ENCODE measurements at regions not wholly inside any gene's neighbourhood (a gene's known extent, or its start where the extent isn't known, plus 50 kb on each side); places are given as distances from the start of the nearest gene placed in this dataset.

GRCh38 chr1:34518146-34518699 lies 236.6 kb upstream of the GJB5 start:
- DNase-seq, result no peak

DNA sequence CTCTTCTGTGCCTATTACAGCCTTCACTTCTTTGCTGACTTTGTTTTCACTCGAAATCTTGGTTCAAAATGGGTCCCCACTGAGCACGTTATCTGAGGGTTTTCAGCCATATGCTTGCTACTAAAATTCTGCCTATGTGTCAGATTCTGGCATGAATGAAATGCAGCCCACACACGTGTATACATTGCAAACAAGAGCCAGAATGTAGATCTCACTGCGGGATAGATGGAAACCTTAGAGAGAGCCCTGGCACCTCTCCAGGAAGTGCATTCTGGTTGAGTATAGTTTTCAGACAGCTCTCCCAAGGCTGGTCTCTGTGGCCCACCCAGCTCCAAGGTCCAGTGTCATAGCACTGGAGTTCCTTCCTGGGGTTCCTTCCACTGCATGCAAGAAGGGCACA lies 234.7 kb upstream of the GJB5 start:
- no peak for DNase-seq

DNA sequence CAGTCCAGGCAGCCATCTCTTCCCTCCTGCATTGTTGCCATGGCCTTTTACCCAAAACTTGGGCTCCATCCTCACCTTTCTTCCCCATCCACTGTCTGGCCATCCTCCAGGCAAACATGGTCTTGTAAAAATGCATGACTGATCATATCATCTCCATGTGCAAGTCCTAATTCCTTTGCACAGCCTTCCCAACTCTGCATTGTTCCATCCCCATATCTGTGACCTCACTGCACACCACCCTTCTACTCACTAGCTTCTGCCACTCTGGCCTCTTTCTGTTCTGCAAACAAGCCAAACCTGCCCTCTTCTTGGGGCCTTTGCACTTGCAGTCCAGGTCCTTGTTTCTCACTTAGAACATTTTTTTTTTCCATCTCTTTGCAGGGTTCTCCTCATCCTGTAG lies 230.1 kb upstream of the GJB5 start:
- no peak for DNase-seq

GRCh38 chr1:34529935-34530859 lies 224.7 kb upstream of the GJB5 start:
- DNase-seq, result no peak

- DNase-seq, result no peak
These were observed 222.7 kb upstream of the GJB5 start for GRCh38 chr1:34532113-34532512.

GRCh38 chr1:34538481-34538880 lies 216.4 kb upstream of the GJB5 start:
- no peak for DNase-seq

DNA sequence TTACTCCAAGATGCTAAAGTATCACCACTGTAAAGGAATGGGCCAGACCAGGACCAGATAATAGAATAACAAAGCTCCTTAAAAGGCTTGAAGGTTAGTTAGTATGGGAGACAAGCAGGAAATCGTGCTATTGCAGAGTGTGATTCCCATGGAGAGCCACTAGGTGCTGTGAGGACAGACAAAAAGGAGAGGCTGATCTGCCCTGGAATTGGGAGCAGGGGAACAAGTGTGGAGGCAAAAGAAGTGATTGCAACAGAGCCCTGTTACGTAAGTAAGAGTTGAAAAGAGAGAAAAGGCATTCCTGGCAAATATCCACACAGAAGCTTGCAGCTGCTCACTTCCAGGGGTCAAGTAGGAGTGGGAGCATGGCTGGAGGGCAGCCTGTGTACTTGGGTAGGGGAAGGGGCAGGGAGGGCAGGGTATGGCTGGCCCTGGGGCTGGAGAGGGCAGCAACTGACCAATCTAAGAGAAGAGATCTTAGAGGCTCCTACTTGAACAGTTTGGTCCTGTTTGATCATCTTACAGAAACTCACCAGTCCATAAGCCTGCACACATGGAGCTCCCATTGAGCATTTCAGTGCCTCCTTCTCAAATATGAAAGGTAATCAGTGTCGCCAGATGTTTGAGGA lies 207.7 kb upstream of the GJB5 start:
- no peak for DNase-seq

GRCh38 chr1:34549199-34549598 lies 205.6 kb upstream of the GJB5 start:
- no peak for DNase-seq

DNA sequence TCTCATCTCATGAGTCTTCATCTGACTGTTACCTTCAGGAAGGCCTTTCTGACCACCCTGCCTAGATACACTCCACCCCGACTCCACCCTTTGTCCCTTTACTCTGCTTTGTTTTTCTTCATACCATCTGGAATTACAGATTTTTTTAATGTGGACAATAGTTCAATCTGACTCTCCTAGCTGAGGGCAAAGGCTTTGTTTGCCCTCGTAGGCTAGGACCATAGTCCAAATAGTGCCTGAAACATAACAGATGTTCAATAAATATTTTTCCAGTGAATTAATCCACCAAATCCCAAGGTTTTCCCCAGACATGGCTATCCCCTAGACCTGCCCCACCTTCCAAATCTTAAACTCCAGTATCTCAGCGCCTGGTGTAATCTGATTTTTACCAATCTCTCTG lies 176.5 kb upstream of the GJB5 start:
- DNase-seq, result no peak

DNA sequence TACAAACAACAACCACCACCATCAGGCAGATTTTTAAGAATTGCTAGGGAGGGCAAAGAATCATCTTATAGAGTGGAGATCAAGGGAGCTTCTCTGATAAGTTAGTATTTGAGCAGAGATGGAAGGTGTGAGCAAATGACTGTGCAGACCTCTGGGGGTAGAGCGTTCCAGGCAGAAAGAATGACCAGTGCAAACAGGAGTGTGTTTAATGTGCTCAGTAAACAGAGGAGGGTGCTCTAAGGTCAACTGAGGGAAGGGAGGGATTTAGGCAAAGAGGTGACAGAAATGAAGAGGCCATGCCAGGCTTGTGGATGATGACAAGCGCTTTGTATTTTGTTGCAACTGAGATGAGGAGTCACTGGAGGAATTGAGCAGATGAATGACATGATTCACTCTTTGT lies 172.5 kb upstream of the GJB5 start:
- DNase-seq, result no peak

GRCh38 chr1:34587761-34588160 lies 167.1 kb upstream of the GJB5 start:
- no peak for DNase-seq

GRCh38 chr1:34590211-34590623 lies 164.6 kb upstream of the GJB5 start:
- no peak for DNase-seq

DNA sequence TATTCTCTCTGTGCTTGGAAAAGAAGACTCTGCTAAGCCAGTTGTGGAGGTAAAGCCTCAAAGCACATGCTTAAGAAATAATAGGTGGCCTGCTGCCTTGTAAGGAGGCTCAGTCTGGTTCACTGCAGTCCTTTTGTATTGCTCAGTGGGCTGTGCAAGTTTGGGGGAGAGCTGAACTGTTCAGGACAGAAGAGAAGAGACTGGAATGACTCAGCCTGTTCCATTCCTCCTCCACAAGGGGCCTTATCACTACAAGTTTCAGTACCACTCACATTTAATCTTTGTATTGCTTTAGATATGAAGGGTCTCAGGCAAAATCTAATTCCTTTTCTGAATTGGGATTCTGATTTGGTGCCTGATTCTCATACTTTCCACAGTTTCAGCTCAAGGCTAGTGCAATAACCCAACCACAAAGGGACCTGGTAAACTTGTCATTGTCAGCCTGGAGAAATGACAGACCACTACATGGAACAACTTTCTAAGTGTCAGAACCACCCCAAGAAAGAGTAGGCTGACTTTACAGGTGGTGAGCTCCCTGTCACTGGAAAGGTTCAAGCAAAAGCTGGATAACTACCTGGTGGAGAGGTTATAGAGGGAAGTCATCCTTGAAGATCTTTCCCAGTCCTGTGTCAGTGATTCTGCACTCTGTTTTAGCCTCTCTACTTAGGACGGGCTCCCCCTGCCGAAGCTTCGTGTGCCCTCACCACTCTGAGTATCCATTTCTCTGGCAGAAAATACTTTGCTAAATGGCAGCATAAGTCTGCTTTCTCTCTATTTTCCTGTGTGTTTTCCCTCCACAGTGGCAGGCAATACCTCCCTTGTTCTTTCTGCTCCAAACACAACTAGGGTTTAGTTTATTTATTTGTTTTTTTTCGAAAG lies 162.9 kb upstream of the GJB5 start:
- no peak for DNase-seq

DNA sequence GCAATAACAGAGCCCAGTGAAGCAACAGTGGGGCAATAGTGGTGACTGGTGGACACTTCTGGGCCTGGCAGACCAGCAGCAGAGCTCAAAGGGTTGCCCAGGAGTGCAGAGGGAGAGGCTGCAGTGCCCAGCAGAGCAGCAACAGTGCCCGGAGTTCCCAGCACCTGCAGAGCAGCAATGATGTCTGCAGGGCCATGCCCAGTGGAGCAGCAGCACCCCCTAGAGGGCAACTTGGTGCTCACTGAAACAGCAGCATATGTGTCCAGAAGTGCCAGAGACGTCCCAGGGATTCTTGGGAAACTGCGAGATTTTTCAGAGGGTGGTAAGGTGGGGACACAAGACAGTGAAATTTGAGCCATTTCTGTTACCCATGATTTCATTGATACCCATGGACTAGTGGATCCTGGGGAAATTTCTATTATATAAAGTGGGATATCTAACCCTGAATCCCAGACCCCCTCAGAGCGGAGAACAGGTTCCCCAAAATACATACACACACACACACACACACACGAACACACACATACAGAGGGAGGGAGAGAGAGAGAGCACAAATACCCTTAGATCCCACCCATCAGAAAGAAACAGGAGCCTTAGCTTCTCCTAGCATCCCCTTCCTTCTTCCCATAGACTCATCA lies 156.9 kb upstream of the GJB5 start:
- DNase-seq, result peak; percentile 15

DNA sequence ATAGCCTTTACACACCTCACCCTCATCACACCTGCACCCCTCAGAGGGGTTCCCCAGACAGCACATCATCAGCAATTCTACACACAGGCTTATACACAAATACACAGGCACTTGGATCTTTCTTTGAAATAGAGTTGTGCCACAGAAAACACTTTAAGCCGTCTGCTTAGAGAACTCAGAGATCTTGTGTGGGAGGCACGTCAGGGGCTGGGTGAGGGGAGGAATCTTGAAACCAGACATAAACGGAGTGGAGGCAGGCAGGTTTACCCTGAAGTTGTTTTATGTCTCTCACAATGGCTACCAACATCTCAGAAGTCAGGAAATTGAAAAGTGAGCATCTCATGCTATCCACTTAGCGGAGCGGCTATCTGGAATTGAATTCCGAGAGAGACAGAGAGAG lies 151.9 kb upstream of the GJB5 start:
- DNase-seq, result no peak

DNA sequence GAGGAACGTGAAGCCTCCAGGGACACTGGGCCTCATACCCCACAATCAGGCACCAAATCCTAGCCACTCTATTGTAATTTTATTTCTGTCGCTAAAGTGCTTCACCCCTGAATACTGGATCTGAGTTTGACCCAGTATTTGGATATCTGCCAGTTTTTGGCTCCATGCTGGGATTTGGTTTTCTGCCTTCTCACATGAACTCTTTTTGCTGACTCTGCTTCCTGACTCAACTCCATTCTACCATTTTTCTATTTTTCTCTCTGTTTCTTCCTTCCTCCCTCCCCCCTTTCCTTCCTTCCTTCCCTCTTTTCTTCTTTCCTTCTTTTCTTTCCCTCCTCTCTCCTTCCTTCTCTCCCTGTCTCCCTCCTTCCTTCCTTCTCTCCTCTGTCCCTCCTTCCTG lies 151.3 kb upstream of the GJB5 start:
- DNase-seq, result no peak

DNA sequence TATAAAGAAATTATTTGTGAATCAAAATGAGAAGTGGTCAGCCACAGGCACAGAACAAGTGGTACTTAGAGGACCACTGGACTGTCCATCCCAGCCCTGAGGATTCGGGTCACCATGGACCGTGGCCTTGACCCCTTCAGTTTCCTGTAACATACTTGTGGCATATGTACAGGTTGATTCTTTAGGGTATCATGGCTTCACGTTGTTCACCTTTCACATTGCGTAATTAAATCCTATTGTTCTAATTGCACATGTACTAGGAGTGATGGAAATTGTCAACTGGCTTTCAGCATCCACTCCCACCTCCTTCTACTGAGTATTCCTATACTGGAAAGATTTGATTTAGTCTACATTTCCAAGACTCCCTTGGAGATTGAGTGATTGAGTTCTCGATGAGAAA lies 148.3 kb upstream of the GJB5 start:
- DNase-seq, result no peak

- no peak for DNase-seq
These were observed 144.8 kb upstream of the GJB5 start for GRCh38 chr1:34610063-34610462.

- no peak for DNase-seq
These were observed 143.3 kb upstream of the GJB5 start for GRCh38 chr1:34611571-34611970.

DNA sequence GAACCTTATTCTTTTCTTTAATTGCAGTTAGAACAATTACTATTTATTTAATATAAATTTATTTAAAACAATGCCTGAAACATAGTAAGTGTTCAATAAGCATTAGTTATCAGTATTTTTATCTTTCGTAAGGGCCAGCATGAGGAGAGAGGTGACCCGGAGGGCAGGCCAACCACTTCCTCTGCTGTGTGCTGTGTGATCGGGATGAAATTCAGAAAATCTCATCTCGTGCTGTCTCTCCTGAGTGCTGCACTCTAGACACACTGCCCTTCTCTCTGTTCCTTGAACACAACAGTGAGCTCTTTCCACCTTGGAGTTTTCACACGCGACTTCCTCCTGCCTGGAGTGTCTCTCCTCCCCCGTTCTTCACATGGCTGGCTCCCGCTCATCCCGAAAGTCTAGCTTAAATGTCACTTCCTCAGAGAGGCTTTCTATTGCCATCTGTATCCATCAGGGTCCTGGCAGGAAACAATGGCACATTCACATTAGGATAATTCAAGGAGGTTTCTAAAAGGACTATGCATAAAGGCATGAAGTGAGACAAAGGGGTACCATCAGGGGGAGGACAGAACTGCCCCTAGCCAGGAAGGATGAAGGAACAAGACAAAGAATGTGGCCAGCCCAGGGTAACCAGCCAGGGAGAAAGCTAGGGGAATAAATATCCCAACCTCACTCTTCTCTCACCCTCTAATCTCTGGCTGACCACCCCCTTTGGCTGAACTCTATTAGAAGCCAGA lies 142.6 kb upstream of the GJB5 start:
- DNase-seq, result no peak

DNA sequence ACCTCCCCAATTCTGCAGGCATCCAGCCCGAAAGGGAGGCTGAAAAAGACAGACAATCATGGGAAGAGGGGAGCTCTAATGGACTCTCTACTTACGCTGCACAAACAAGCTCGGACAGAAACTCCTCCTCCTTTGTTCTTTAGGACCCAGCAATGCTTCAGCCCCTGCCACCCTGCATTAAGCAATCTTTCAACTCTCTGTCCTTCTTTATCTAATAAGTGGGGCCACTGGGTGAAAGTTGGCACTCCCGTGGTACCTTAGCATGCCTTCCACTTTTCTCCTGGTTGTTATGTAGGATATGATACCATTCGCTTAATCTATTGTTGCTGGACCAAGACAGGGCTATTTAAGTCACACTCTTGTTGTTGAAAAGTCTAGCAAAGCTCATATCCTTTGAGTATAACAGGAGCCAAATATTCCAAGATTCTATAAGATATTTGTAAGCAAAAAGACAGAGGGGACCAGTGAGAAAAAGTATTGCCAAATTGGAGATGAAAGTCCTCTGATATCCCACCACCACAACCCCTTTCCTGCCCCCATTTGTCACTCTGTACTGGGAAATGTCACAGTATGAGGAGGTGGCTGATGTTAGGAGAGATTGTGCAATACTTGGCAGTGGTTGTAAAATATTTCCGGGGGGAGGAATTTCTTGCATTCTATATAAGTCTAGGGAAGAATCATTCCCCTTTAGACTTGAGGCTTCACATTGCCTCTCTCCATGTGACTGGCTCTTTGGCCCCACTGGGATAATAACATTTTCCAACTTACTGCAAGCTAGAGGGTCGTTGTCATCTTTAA lies 137.3 kb upstream of the GJB5 start:
- no peak for DNase-seq
